WTC11 (cell line): ENCODE measurements at regions not wholly inside any gene's neighbourhood (a gene's known extent, or its start where the extent isn't known, plus 50 kb on each side); places are given as distances from the start of the nearest gene placed in this dataset.
"Not testable (repeated sequence)": the region's sequence is repeated elsewhere in the genome, so short reads cannot be mapped to it uniquely, and the experiment has no call there.

Experiments
- CREM ChIP-seq: sonication (generic); formaldehyde crosslinking; IDR thresholded peaks from 2 replicates; pipeline ENCODE4 v1.8.1; 2022; ENCODE audit warnings: mild to moderate bottlenecking, missing genetic modification reagents, moderate library complexity
- JAZF1 ChIP-seq: fragments of 250-450 bp; sonication (Bioruptor Pico); IDR thresholded peaks from 2 replicates; pipeline ENCODE4 v1.9.0; 2021; ENCODE audit warnings: moderate library complexity, mild to moderate bottlenecking, inconsistent platforms
- NFYB ChIP-seq: sonication (generic); formaldehyde crosslinking; conservative IDR thresholded peaks from 2 replicates; pipeline ENCODE4 v1.8.0; 2022; ENCODE audit warnings: low read depth, missing genetic modification reagents
- NR3C1 ChIP-seq: sonication (generic); formaldehyde crosslinking; conservative IDR thresholded peaks from 2 replicates; pipeline ENCODE4 v1.8.1; 2023; ENCODE audit warnings: low read depth, mild to moderate bottlenecking, missing genetic modification reagents
- TEAD4 ChIP-seq: sonication (generic); formaldehyde crosslinking; IDR thresholded peaks from 2 replicates; pipeline ENCODE4 v1.8.0; 2022; ENCODE audit warnings: mild to moderate bottlenecking, missing genetic modification reagents
- TF ChIP-seq, protein P1 (sequence below): fragments of 200-600 bp; IDR thresholded peaks from 2 replicates; pipeline ENCODE4 v1.8.0; 2022; ENCODE audit warnings: antibody characterized with exemption
- TF ChIP-seq, protein P2 (sequence below): sonication (generic); formaldehyde crosslinking; IDR thresholded peaks from 2 replicates; pipeline ENCODE4 v1.8.0; 2023; ENCODE audit warnings: mild to moderate bottlenecking, missing genetic modification reagents

DNA sequence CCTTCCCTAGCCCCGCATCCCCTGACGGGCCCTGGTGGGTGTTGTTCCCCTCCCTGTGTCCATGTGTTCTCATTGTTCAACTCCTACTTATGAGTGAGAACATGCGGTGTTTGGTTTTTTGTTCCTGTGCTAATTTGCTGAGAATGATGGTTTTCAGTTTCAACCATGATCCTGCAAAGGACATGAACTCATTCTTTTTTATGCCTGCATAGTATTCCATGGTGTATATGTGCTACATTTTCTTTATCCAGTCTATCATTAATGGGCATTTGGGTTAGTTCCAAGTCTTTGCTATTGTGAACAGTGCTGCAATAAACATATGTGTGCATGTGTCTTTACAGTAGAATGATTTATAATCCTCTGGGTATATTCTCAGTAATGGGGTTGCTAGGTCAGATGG lies 65.7 kb upstream of the DCD start:
- not testable (repeated sequence) for TF ChIP-seq NFYB; CREM; TEAD4 (CRISPR knock-in tag); NR3C1; JAZF1 (CRISPR knock-in tag)
- TF ChIP-seq, protein P1, sequence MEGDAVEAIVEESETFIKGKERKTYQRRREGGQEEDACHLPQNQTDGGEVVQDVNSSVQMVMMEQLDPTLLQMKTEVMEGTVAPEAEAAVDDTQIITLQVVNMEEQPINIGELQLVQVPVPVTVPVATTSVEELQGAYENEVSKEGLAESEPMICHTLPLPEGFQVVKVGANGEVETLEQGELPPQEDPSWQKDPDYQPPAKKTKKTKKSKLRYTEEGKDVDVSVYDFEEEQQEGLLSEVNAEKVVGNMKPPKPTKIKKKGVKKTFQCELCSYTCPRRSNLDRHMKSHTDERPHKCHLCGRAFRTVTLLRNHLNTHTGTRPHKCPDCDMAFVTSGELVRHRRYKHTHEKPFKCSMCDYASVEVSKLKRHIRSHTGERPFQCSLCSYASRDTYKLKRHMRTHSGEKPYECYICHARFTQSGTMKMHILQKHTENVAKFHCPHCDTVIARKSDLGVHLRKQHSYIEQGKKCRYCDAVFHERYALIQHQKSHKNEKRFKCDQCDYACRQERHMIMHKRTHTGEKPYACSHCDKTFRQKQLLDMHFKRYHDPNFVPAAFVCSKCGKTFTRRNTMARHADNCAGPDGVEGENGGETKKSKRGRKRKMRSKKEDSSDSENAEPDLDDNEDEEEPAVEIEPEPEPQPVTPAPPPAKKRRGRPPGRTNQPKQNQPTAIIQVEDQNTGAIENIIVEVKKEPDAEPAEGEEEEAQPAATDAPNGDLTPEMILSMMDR, result not testable (repeated sequence)
- TF ChIP-seq, protein P2, sequence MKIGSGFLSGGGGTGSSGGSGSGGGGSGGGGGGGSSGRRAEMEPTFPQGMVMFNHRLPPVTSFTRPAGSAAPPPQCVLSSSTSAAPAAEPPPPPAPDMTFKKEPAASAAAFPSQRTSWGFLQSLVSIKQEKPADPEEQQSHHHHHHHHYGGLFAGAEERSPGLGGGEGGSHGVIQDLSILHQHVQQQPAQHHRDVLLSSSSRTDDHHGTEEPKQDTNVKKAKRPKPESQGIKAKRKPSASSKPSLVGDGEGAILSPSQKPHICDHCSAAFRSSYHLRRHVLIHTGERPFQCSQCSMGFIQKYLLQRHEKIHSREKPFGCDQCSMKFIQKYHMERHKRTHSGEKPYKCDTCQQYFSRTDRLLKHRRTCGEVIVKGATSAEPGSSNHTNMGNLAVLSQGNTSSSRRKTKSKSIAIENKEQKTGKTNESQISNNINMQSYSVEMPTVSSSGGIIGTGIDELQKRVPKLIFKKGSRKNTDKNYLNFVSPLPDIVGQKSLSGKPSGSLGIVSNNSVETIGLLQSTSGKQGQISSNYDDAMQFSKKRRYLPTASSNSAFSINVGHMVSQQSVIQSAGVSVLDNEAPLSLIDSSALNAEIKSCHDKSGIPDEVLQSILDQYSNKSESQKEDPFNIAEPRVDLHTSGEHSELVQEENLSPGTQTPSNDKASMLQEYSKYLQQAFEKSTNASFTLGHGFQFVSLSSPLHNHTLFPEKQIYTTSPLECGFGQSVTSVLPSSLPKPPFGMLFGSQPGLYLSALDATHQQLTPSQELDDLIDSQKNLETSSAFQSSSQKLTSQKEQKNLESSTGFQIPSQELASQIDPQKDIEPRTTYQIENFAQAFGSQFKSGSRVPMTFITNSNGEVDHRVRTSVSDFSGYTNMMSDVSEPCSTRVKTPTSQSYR (CRISPR knock-in tag), result not testable (repeated sequence)
